Limb (tissue), 2 donors: ENCODE measurements at regions not wholly inside any gene's neighbourhood (a gene's known extent, or its start where the extent isn't known, plus 50 kb on each side); places are given as distances from the start of the nearest gene placed in this dataset.
"Not testable (repeated sequence)": the region's sequence is repeated elsewhere in the genome, so short reads cannot be mapped to it uniquely, and the experiment has no call there.

ENCODE experiments used
- DNase-seq, 2 donors: peaks; one replicate each; pipeline ENCODE4 v3.0.0-alpha.2; 2016; ENCODE audit errors: extremely low spot score in 2 of 2

- no peak for DNase-seq
Measured at GRCh38 chr17:27206447-27206846, 87.5 kb upstream of the WSB1 start.

GRCh38 chr17:27207073-27207513 is 86.8 kb upstream of the WSB1 start:
- DNase-seq: no peak

DNA sequence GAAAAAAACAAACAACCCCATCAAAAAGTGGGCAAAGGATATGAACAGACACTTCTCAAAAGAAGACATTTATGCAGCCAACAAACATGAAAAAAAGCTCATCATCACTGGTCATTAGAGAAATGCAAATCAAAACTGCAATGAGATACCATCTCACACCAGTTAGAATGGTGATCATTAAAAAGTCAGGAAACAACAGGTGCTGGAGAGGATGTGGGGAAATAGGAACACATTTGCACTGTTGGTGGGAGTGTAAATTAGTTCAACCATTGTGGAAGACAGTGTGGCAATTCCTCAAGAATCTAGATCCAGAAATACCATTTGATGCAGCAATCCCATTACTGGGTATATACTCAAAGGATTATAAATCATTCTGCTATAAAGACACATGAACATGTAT is 85.5 kb upstream of the WSB1 start:
- DNase-seq: not testable (repeated sequence)

DNA sequence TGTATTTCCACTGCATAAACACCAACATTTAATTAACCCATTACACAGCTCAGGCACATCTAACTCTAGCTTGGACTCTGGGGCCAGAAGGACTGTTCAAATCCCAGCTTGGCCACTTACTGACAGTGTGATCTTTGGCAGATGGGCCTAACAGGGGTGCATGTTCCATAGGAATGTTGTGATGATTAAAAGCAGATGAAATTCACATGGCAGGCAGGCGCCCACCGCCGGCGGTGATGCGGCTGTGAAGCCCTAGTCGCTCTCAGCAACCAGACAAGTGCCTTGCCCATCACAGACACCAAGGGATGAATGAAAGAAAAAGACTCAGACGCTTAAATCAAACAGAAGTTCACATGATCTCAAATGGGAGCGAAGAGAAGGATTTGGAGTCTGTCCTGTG is 84.6 kb upstream of the WSB1 start:
- DNase-seq: no peak

DNA sequence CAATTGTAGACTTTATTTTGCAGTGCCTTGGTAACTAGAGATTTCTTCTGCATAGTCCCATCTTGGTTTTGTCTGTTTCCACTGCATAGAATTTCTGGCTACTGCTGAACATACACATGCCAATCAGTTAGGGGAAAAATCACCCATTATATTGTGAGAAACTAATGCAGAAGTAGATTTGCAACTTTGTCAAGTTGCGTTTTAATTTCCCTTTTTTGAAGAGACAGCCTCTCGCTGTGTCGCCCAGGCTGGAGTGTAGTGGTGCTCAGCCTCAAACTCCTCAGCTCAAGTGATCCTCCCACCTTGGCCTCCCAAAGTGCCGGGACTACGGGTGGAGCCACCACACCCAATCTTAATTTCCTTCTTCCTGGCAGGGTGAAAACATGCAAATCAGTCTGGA is 83.1 kb upstream of the WSB1 start:
- not testable (repeated sequence) for DNase-seq

DNA sequence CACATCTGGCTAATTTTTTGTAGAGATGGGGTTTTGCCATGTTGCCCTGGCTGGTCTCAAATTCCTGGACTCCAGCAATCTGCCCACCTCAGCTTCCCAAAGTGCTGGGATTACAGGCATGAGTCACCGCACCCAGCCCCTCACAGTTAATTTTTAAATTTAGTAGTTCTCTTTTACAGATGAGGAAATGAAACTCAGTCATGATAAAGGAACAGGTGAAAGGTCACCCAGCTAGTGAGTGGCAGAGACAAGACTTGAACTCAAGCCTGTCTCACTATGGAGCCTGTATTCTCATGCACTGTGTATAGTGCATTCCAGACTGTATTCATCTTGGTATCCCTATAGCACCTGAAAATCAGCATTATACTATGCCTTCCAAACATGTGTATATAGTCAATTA is 77.1 kb upstream of the WSB1 start:
- no peak for DNase-seq

DNA sequence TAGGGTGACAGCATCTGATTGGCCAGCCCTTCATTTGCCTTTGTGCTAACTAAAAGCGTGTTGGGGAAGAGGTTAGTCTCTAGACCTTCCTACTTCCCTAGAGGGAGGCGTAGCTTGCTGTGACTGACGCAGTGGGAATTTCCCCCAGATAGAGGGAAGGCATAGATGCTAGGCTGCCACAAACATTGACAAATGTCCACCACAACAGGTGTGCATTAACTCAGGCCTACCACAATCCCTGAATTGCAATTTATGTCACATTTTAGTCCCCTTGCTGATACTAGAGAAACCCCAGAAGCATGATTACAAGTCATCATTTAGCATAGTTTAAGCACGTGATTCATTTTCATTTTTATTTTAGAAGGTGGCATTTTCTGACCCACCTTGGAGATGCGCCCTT is 76.3 kb upstream of the WSB1 start:
- DNase-seq: no peak

DNA sequence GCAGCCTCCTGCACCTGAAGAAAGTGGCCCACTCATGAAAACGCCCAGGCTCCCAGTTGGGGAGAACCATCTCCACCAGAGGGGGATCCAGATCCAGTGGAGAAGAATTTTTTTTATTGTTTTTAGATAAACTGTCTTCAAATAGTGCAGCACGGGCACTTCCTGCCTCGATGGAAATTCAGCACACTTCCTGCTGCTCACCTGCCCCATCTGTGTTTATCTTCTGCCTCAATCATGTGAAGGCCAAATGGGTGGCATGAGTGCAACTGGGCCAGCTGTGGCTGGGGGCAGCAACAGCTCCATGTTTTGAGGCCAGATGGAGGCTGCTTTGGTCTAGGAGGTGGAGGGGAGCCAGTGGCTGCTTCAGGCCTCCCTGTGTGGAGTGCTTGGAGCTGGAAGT is 75.9 kb upstream of the WSB1 start:
- DNase-seq: no peak

DNA sequence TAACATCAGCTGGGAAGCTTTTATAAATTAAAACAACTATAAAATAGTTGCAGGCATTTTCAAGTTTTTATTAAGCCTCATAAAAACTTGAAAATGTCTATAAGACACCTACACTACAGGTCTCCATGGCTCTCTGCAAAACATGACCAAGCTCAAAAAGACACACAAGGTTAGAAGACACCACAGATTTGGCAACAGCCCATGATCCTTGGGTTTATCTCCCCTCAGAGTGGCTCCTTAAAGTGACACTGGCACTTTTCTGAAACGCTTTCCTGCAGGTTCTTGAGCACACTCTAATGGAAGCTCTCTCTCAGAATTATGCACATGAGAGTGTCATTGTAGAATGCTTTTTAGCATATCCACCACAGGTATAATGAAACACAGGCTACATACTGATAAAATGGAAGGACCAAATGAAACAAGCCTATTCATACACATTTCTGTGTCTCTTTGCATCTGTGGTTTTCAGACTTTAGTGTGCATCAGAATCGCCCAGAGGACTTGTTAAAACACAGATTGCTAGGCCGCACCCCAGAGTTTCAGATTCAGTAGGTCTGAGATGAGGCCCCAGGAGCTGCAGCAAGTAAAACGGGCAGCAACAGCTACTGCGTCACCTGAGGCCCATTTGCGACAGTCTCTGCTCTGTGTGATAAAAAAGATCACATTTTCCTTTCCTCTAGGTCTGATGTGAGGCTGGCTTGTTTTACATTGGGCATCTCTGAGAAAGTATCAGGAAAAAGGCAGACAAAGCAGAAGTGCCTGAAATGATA is 75.0 kb upstream of the WSB1 start:
- no peak for DNase-seq

DNA sequence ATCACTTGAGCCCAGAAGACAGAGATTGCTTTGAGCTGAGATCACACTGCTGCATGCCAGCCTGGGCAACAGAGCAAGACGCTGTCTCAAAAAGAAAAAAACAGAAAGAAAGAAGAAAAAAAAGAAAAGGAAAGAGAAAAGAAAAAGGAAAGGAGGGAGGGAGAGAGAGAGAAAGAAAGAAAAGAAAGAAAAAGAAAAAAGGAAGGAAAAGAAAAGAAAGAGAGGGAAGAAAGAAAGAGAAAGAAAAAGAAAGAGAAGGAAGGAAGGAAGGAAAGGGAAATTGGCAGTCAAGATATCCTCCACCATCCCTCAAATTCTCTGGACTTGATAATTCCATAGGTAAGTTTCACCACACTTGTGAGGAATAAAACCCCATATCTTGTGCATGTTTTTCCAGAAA is 71.4 kb upstream of the WSB1 start:
- no peak for DNase-seq

GRCh38 chr17:27224526-27225315 is 69.2 kb upstream of the WSB1 start:
- DNase-seq: no peak

- no peak for DNase-seq
Measured at GRCh38 chr17:27226611-27227230, 67.2 kb upstream of the WSB1 start.

DNA sequence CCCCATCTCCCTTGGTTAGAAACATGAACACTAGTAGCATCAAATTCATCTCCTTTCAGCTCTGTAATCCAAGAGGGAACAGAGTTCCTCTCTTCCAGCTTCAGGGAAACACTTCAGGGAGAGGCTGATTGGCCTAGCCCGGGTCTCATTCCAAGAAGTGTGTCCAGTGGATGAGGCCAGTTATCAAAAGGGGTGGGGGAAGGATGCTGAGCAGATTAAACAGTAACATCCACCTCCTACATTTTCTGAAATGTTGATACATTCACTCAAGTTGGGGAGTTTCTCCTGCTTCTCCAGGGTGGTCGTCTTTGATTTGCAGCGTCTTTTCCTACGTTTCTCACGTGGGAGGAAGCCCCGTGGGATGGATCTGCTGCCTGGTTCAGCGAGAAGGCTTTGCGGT is 62.9 kb upstream of the WSB1 start:
- no peak for DNase-seq

GRCh38 chr17:27232328-27232727 is 61.6 kb upstream of the WSB1 start:
- no peak for DNase-seq

DNA sequence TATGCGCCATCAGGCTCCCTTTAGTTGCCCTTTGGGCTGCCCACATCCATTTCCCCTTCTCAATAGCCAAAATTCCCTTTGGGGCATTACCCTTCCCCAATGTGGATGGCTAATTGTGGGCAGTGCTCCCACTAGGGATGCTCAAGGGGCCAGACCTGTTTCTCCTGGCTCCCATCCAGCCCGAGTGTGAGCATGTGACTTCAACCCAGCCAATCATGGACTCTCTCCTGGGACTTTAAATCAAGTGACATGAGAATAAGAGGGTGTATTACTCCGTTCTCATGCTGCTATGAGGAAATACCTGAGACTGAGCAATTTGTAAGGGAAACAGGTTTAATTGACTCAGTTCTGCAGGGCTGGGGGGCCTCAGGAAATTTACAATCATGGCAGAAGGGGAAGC is 60.9 kb upstream of the WSB1 start:
- no peak for DNase-seq

DNA sequence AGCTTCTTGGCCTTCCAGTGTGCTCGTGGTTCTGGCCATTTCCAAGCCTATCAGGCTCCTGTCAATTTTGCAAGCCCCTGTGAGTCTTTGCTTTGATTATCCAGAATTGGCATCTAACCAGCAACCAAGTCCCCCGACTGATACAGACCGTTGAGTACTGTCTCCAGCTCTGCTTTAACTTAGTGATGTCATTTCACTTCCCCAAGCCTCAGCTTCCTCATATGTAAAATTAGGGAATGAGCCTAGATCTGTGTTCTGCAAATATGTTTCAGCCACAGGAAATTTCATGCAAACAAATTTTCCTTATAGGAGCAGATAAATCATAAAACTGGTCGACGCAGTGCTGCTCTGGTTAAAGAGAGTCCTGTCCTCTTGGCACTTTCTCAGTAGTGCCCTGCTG is 60.1 kb upstream of the WSB1 start:
- no peak for DNase-seq

- DNase-seq: peak; percentile 83 to 85
Measured at GRCh38 chr17:27236717-27237315, 57.1 kb upstream of the WSB1 start.

GRCh38 chr17:27237890-27238289 is 56.0 kb upstream of the WSB1 start:
- no peak for DNase-seq

DNA sequence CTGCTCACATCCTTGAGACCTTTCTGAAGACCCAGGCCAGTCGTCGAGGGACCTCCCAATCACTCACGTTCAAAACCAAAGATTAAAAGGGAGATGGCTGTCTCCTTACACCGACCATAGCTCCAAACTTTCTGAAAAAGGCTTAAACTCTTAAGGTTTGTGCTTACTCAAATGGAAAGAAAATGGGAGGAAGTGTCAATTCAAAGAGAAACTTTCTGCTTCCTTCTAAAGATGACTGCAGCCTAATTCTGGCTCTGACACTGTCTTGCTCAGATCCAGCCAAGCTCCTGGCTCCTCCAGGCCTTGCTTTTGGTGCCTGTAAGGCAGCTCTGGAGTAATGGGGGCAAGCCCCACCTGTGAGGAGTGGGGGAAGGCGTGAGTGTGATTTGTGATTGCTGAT is 54.9 kb upstream of the WSB1 start:
- DNase-seq: no peak

DNA sequence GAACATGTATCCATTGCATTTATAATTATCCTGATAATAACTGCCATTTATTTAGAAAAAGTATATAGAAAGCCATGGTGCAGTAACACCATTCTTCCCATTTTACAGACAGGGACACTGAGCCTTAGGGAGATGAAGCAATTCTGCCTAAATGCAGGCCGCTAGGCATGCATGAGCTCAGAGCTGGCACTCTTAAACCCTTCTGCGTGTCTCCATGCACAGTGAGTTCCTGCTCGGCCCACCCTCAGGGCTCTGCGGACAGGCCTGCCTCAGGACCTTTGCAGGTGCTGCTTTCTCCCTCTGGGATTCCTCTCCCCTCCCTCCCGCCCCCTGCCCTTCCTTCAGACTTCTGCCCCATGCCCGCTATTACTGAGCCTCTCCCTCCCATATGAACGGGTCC is 54.3 kb upstream of the WSB1 start:
- no peak for DNase-seq

DNA sequence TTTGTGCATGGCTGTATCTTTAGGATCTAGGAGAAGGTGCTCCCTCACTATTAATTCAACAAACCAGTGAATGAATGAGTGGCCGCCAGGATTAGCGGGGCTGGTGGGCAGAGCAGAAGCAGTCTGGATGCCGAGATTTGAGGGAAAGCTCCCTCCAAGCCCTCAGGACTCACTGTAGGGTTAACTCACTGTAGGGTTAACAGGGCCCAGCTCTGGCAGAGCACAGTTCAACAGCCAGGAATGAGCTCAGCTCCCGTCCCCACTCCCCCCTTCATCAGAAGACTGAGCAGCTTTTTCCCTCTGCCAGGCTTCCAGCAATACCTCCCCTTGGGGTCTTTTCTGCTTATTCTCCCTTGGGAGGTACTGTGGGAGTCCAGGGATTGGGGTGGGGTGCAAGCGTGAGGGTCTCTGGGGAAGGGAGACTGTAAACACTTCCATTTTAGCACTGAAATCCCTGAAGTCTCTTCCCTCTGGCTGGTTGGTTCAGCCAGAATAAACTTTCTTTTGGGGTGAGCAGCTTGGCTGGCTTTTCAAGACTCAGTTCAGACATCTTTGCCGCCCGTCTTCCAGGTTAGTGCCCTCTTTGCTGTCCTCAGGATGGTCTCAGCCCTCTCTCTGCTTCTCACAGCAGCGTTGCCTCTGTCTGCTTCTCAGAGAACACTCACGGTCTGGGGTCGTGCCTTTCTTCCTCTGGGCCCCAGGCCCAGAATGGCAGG is 53.7 kb upstream of the WSB1 start:
- DNase-seq: no peak

- no peak for DNase-seq
Measured at GRCh38 chr17:27240802-27241155, 53.1 kb upstream of the WSB1 start.
